Stomach (tissue), 4 donors: ENCODE measurements at regions not wholly inside any gene's neighbourhood (a gene's known extent, or its start where the extent isn't known, plus 50 kb on each side); places are given as distances from the start of the nearest gene placed in this dataset.
"Not testable (repeated sequence)": the region's sequence is repeated elsewhere in the genome, so short reads cannot be mapped to it uniquely, and the experiment has no call there.

ENCODE experiments used
- CTCF ChIP-seq, 7 experiments: fragments of 450-650 bp in 4 of 7; fragments of 200-600 bp in 3 of 7; sonication (generic) in 3 of 7; IDR thresholded peaks; one replicate each; pipeline ENCODE4 v1.5.1; 2016 to 2019; ENCODE audit warnings: antibody characterized with exemption in 7 of 7, control low read depth in 2 of 7, mild to moderate bottlenecking in 1 of 7
- EP300 ChIP-seq: sonication (generic); formaldehyde crosslinking; IDR thresholded peaks from one replicate; pipeline ENCODE4 v1.6.1; 2017; ENCODE audit warnings: antibody characterized with exemption
- POLR2A ChIP-seq, 4 donors: fragments of 450-650 bp; IDR thresholded peaks; one replicate each; pipeline ENCODE4 v1.6.1; 2016; ENCODE audit warnings: antibody characterized with exemption in 4 of 4, control low read depth in 2 of 4, mild to moderate bottlenecking in 1 of 4, moderate library complexity in 1 of 4
- POLR2AphosphoS5 ChIP-seq, 3 donors: sonication (generic); formaldehyde crosslinking; IDR thresholded peaks; one replicate each; pipeline ENCODE4 v1.6.1; 2016; ENCODE audit warnings: antibody characterized with exemption in 3 of 3

- not testable (repeated sequence) for TF ChIP-seq POLR2AphosphoS5 (IDR thresholded peaks at IDR 0.05); CTCF (IDR thresholded peaks at IDR 0.05); POLR2A (IDR thresholded peaks at IDR 0.05); EP300
These were observed 126.9 kb upstream of the SULF2 start for GRCh38 chr20:47912165-47912564.
